ENCODE measurements at regions not wholly inside any gene's neighbourhood (a gene's known extent, or its start where the extent isn't known, plus 50 kb on each side); places are given as distances from the start of the nearest gene placed in this dataset.

- no peak overlapping the region for H3K27ac Mint-ChIP-seq
- H3K27me3 Mint-ChIP-seq = no peaks in the 10 kb centered on the region
- DNase-seq (ENCODE audit: low spot score, unreplicated experiment) = no peak
- no peaks in the 10 kb centered on the region for H3K36me3 Mint-ChIP-seq (ENCODE audit: insufficient read depth)
- peaks cover 9% of the 10 kb centered on the region for H3K4me1 Mint-ChIP-seq (ENCODE audit: low read depth)
- no peak for TF ChIP-seq CTCF (IDR thresholded peaks at IDR 0.05; ENCODE audit: unreplicated experiment)
- H3K4me3 Mint-ChIP-seq (ENCODE audit: low read depth) = no peak overlapping the region
- H3K9me3 Mint-ChIP-seq (ENCODE audit: low read depth) = no peaks in the 10 kb centered on the region
Measured at GRCh38 chr10:52918714-52919305, 146.2 kb upstream of the MBL2 start.

DNA sequence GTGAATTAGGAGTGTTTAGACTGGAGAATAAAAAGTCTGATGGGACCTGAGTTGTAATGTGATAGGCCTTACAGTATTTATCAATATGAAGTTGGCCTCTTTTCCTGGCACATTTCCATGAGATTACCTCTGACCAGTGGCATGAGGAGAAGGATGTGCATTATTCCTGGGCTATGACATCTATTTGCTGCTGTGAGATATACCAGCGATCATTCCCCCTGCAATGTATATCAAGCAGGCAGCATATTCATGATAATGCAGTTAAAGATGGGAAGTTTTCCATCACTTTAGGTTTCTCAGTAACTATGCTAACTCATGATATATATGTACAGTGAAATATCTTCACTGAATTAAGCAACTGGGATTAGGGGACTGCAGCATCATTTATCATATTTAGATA lies 142.8 kb upstream of the MBL2 start:
- Mint-ChIP-seq H3K27ac (no peak overlapping the region), H3K27me3 (no peaks in the 10 kb centered on the region), H3K4me3 (ENCODE audit: low read depth) (no peak overlapping the region), H3K4me1 (ENCODE audit: low read depth) (peaks cover 9% of the 10 kb centered on the region), H3K36me3 (ENCODE audit: insufficient read depth) (no peaks in the 10 kb centered on the region), H3K9me3 (ENCODE audit: low read depth) (no peaks in the 10 kb centered on the region)
- no peak for DNase-seq (ENCODE audit: low spot score, unreplicated experiment)
- TF ChIP-seq CTCF (IDR thresholded peaks at IDR 0.05; ENCODE audit: unreplicated experiment) = no peak

- no peak overlapping the region for H3K4me3 Mint-ChIP-seq (ENCODE audit: low read depth)
- no peaks in the 10 kb centered on the region for H3K27me3 Mint-ChIP-seq
- no peak for DNase-seq (ENCODE audit: low spot score, unreplicated experiment)
- no peak overlapping the region for H3K27ac Mint-ChIP-seq
- H3K4me1 Mint-ChIP-seq (ENCODE audit: low read depth) = peaks cover 4% of the 10 kb centered on the region
- TF ChIP-seq CTCF (IDR thresholded peaks at IDR 0.05; ENCODE audit: unreplicated experiment) = no peak
- H3K9me3 Mint-ChIP-seq (ENCODE audit: low read depth) = no peaks in the 10 kb centered on the region
- no peaks in the 10 kb centered on the region for H3K36me3 Mint-ChIP-seq (ENCODE audit: insufficient read depth)
Measured at GRCh38 chr10:52911163-52911562, 138.6 kb upstream of the MBL2 start.

DNA sequence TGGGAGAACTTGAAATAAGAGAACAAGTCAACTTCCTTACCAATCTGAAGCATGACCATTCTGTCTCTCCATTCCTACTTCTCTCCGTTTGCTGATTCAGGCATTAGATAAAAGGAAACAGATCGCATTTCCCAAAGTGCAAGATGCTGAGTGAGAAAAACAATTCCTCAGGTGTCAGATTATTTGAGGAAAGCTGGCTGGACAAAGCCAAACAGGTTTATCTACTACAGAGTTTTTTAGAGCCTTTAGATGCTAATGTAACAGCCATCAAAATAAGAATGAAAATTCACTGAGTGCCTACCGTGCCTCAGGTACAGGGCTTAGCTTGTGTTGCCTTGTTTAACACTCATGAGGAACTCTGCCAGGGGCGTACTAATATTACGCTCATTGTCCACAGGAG lies 135.9 kb upstream of the MBL2 start:
- no peak overlapping the region for H3K27ac Mint-ChIP-seq
- H3K9me3 Mint-ChIP-seq (ENCODE audit: low read depth) = no peaks in the 10 kb centered on the region
- H3K27me3 Mint-ChIP-seq = no peaks in the 10 kb centered on the region
- DNase-seq (ENCODE audit: low spot score, unreplicated experiment) = no peak
- no peak for TF ChIP-seq CTCF (IDR thresholded peaks at IDR 0.05; ENCODE audit: unreplicated experiment)
- H3K36me3 Mint-ChIP-seq (ENCODE audit: insufficient read depth) = no peaks in the 10 kb centered on the region
- H3K4me3 Mint-ChIP-seq (ENCODE audit: low read depth) = no peak overlapping the region
- peaks cover 4% of the 10 kb centered on the region for H3K4me1 Mint-ChIP-seq (ENCODE audit: low read depth)

- peaks cover 7% of the 10 kb centered on the region for H3K4me1 Mint-ChIP-seq (ENCODE audit: low read depth)
- H3K4me3 Mint-ChIP-seq (ENCODE audit: low read depth) = no peak overlapping the region
- H3K27ac Mint-ChIP-seq = no peak overlapping the region
- no peak for DNase-seq (ENCODE audit: low spot score, unreplicated experiment)
- no peaks in the 10 kb centered on the region for H3K27me3 Mint-ChIP-seq
- H3K9me3 Mint-ChIP-seq (ENCODE audit: low read depth) = no peaks in the 10 kb centered on the region
- H3K36me3 Mint-ChIP-seq (ENCODE audit: insufficient read depth) = no peaks in the 10 kb centered on the region
- TF ChIP-seq CTCF (IDR thresholded peaks at IDR 0.05; ENCODE audit: unreplicated experiment) = no peak
Measured at GRCh38 chr10:52906046-52906445, 133.5 kb upstream of the MBL2 start.

Data from progenitor cell of endocrine pancreas (in vitro differentiated cells).